ENCODE measurements at regions not wholly inside any gene's neighbourhood (a gene's known extent, or its start where the extent isn't known, plus 50 kb on each side); places are given as distances from the start of the nearest gene placed in this dataset.
"Not testable (repeated sequence)": the region's sequence is repeated elsewhere in the genome, so short reads cannot be mapped to it uniquely, and the experiment has no call there.

GRCh38 chr14:26293909-26294308 lies 303.9 kb downstream of the NOVA1 start:
- TF ChIP-seq CTCF (IDR thresholded peaks at IDR 0.05), result no peak

GRCh38 chr14:26289891-26290486 lies 307.8 kb downstream of the NOVA1 start:
- peaks cover 0 to 10% of the 10 kb centered on the region in 2 donors for H3K4me1 ChIP-seq
- no peaks in the 10 kb centered on the region for H3K27me3 ChIP-seq
- no peaks in the 10 kb centered on the region for H3K9me3 ChIP-seq
- no peak for TF ChIP-seq CTCF (IDR thresholded peaks at IDR 0.05)
- no peak overlapping the region for H3K27ac ChIP-seq
- DNase-seq (ENCODE audit: low spot score), result no peak
- H3K36me3 ChIP-seq, result no peaks in the 10 kb centered on the region
- no peak overlapping the region for H3K4me3 ChIP-seq

More at GRCh38 chr14:26293909-26294308, 303.9 kb downstream of the NOVA1 start:
- Histone ChIP-seq H3K36me3 (no peaks in the 10 kb centered on the region), H3K27ac (no peak overlapping the region), H3K9me3 (no peaks in the 10 kb centered on the region), H3K4me3 (no peak overlapping the region), H3K4me1 (no peaks in the 10 kb centered on the region), H3K27me3 (no peaks in the 10 kb centered on the region)
- DNase-seq (ENCODE audit: low spot score), result no peak

GRCh38 chr14:26286913-26287205 lies 311.0 kb downstream of the NOVA1 start:
- H3K27ac ChIP-seq, result no peak overlapping the region
- no peak for TF ChIP-seq CTCF (IDR thresholded peaks at IDR 0.05)
- H3K4me1 ChIP-seq, result peaks cover 0 to 10% of the 10 kb centered on the region in 2 donors
- no peaks in the 10 kb centered on the region for H3K9me3 ChIP-seq
- H3K36me3 ChIP-seq, result no peaks in the 10 kb centered on the region
- H3K4me3 ChIP-seq, result no peak overlapping the region
- no peaks in the 10 kb centered on the region for H3K27me3 ChIP-seq
- DNase-seq (ENCODE audit: low spot score), result no peak

- no peak for DNase-seq (ENCODE audit: low spot score)
- no peak for TF ChIP-seq CTCF (IDR thresholded peaks at IDR 0.05)
These were observed 311.5 kb downstream of the NOVA1 start for GRCh38 chr14:26286081-26286912.

GRCh38 chr14:26282578-26282977 lies 315.3 kb downstream of the NOVA1 start:
- no peak for TF ChIP-seq CTCF (IDR thresholded peaks at IDR 0.05)
- Histone ChIP-seq H3K36me3 (no peaks in the 10 kb centered on the region), H3K4me3 (no peak overlapping the region), H3K4me1 (peaks cover 0 to 10% of the 10 kb centered on the region in 2 donors), H3K27me3 (no peaks in the 10 kb centered on the region), H3K9me3 (no peaks in the 10 kb centered on the region), H3K27ac (no peak overlapping the region)
- DNase-seq (ENCODE audit: low spot score), result no peak

More at GRCh38 chr14:26286081-26286912, 311.5 kb downstream of the NOVA1 start:
- Histone ChIP-seq H3K9me3 (no peaks in the 10 kb centered on the region), H3K36me3 (no peaks in the 10 kb centered on the region), H3K4me1 (peaks cover 0 to 10% of the 10 kb centered on the region in 2 donors), H3K4me3 (no peak overlapping the region), H3K27ac (no peak overlapping the region), H3K27me3 (no peaks in the 10 kb centered on the region)

- not testable (repeated sequence) for H3K36me3 ChIP-seq; H3K9me3 ChIP-seq; H3K27me3 ChIP-seq; H3K27ac ChIP-seq; H3K4me3 ChIP-seq; DNase-seq (ENCODE audit: low spot score)
- H3K4me1 ChIP-seq, result peaks cover 0 to 10% of the 10 kb centered on the region in 2 donors
These were observed 315.8 kb downstream of the NOVA1 start for GRCh38 chr14:26282011-26282410.

Measured in right atrium auricular region (tissue), 2 donors.